Thymus (tissue), 11 donors: ENCODE measurements at regions not wholly inside any gene's neighbourhood (a gene's known extent, or its start where the extent isn't known, plus 50 kb on each side); places are given as distances from the start of the nearest gene placed in this dataset.
A peak's percentile ranks its signal among the peaks of the same experiment; 100 is the strongest.

ENCODE experiments used
- DNase-seq, 9 donors: peaks; one replicate each; pipeline ENCODE4 v3.0.0-alpha.2; 2013; ENCODE audit warnings: low spot score in 9 of 9, low read depth in 6 of 9, missing footprints in 1 of 9
- H3K27ac ChIP-seq, 2 donors: one replicate each; pipeline ENCODE4 v1.5.1; 2013; ENCODE audit warnings: control low read depth in 1 of 2, low read depth in 1 of 2, low read length in 1 of 2, mild to moderate bottlenecking in 1 of 2, moderate library complexity in 1 of 2
- H3K27me3 ChIP-seq, 2 donors: one replicate each; pipeline ENCODE4 v1.5.1; 2013; ENCODE audit warnings: low read length in 1 of 2; ENCODE audit not compliant: control insufficient read depth in 2 of 2, insufficient read depth in 1 of 2
- H3K36me3 ChIP-seq, 2 donors: one replicate each; pipeline ENCODE4 v1.5.1; 2013; ENCODE audit warnings: low read length in 1 of 2, mild to moderate bottlenecking in 1 of 2, moderate library complexity in 1 of 2; ENCODE audit not compliant: control insufficient read depth in 2 of 2, insufficient read depth in 2 of 2
- H3K4me1 ChIP-seq, 2 donors: one replicate each; pipeline ENCODE4 v1.5.1; 2013; ENCODE audit warnings: low read length in 2 of 2; ENCODE audit not compliant: control insufficient read depth in 2 of 2, insufficient read depth in 2 of 2
- H3K4me3 ChIP-seq, 2 donors: one replicate each; pipeline ENCODE4 v1.5.1; 2013; ENCODE audit warnings: low read length in 2 of 2, control low read depth in 1 of 2, mild to moderate bottlenecking in 1 of 2
- H3K9me3 ChIP-seq, 2 donors: one replicate each; pipeline ENCODE4 v1.5.1; 2013; ENCODE audit warnings: low read length in 1 of 2, mild to moderate bottlenecking in 1 of 2; ENCODE audit not compliant: control insufficient read depth in 2 of 2, insufficient read depth in 1 of 2
- WGBS: extraction: QIAGEN DNeasy Blood & Tissue Kit; methylation state at CpG from one replicate; pipeline ENCODE4 v1.1.7; 2013; 5-methylcytosine and 5-hydroxymethylcytosine counted together
- donor health status: healthy.

GRCh38 chr21:31550070-31550469 lies 109.4 kb upstream of the SOD1 start:
- Histone ChIP-seq H3K4me3 (no peak overlapping the region), H3K9me3 (no peaks in the 10 kb centered on the region), H3K36me3 (no peaks in the 10 kb centered on the region), H3K27ac (no peak overlapping the region), H3K4me1 (peaks cover 20 to 26% of the 10 kb centered on the region in 2 donors), H3K27me3 (no peaks in the 10 kb centered on the region)
- 97% methylated on average over 7 of the region's 7 CpGs for WGBS
- DNase-seq: no peak

DNA sequence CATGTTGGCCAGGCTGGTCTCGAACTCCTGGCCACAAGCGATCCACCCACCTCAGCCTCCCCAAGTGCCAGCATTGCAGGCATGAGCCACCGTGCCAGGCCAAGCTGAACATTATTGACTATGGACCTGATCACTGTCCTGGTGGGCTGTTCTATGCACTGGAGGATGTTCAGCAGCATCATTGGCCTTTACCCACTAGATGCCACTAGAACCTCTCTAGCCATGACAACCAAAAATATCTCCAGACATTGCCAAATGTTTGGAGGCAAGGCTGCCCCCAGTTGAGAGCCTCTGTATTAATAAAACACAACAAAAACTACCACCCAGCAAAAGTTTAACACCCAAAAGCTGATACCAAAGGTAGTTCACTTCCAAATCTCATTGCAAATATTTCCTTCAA lies 110.8 kb upstream of the SOD1 start:
- no peak for DNase-seq
- H3K4me3 ChIP-seq: no peak overlapping the region
- H3K9me3 ChIP-seq: no peaks in the 10 kb centered on the region
- H3K4me1 ChIP-seq: peaks cover 9 to 14% of the 10 kb centered on the region in 2 donors
- WGBS: 98% methylated on average over 3 of the region's 3 CpGs
- H3K27ac ChIP-seq: no peak overlapping the region
- no peaks in the 10 kb centered on the region for H3K27me3 ChIP-seq
- H3K36me3 ChIP-seq: no peaks in the 10 kb centered on the region

DNA sequence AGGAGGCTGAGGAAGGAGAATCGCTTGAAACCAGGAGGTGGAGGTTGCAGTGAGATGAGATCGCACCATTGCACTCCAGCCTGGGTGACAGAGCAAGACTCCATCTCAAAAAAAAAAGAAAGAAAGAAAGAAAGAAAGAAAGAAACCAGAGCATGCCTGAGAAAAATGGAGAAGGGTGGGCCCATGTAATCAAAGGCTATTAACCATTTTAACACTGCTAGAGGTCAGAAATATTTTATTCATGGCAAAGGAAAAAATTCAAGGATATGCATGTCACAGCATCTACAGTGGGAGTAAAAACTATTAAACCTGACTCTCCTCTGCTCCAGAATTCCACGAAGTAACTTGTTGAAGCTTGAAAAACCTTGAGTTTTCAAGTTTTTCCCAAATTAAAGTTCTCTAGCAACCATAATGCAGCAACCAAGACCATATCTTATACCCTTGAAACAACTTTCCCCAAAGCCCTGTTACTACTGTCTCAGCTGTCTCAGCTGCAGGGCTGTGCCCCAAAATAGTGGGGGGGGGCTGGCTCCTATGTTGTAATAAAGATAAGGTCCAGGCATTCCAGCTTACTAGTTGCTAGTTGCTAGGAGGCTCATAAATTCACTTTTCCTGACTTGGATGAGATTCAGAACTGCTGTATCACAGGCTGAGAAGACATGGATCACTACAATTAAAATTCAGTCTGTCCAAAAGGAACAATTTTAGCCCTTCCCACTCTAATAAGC lies 112.9 kb upstream of the SOD1 start:
- H3K4me1 ChIP-seq: no peaks in the 10 kb centered on the region
- WGBS: 94% methylated on average over 3 of the region's 3 CpGs
- H3K27me3 ChIP-seq: no peaks in the 10 kb centered on the region
- H3K36me3 ChIP-seq: no peaks in the 10 kb centered on the region
- no peaks in the 10 kb centered on the region for H3K9me3 ChIP-seq
- no peak overlapping the region for H3K27ac ChIP-seq
- H3K4me3 ChIP-seq: no peak overlapping the region
- no peak for DNase-seq

GRCh38 chr21:31545036-31545435 lies 114.5 kb upstream of the SOD1 start:
- DNase-seq: no peak
- Histone ChIP-seq H3K27ac (no peak overlapping the region), H3K27me3 (no peaks in the 10 kb centered on the region), H3K4me1 (no peaks in the 10 kb centered on the region), H3K4me3 (no peak overlapping the region), H3K36me3 (no peaks in the 10 kb centered on the region), H3K9me3 (no peaks in the 10 kb centered on the region)
- 98% methylated on average over 1 of the region's 1 CpG for WGBS

DNA sequence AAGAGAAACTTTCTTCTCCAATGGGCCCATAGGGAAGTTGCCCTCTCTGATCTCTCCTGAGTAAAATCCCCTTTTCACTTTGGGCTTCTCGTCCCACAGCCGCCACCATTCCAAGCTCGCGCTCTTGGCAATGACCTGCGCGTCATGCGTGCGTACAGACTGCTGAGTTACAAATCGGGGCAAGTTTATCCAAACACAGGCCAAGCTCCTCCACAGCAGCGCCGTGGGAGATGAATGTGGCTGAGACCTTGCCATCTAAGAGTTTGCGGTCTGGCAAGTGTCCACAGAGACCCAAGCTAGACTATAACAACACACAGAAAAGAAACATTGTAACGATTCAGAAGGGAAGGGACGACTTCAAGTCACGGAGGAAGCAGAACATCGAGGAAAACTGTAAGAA lies 116.3 kb upstream of the SOD1 start:
- H3K27ac ChIP-seq: no peak overlapping the region

GRCh38 chr21:31538816-31539215 lies 120.7 kb upstream of the SOD1 start:
- WGBS: 86% methylated on average over 10 of the region's 10 CpGs
- Histone ChIP-seq H3K4me1 (peaks cover 0 to 5% of the 10 kb centered on the region in 2 donors), H3K27me3 (no peaks in the 10 kb centered on the region), H3K36me3 (no peaks in the 10 kb centered on the region), H3K27ac (no peak overlapping the region), H3K9me3 (no peaks in the 10 kb centered on the region), H3K4me3 (no peak overlapping the region)
- no peak for DNase-seq

More for the DNA sequence above, 116.3 kb upstream of the SOD1 start:
- no peak overlapping the region for H3K4me3 ChIP-seq
- peaks cover 0 to 5% of the 10 kb centered on the region in 2 donors for H3K4me1 ChIP-seq
- H3K27me3 ChIP-seq: no peaks in the 10 kb centered on the region
- no peaks in the 10 kb centered on the region for H3K9me3 ChIP-seq
- DNase-seq: no peak
- WGBS: 95% methylated on average over 16 of the region's 16 CpGs
- H3K36me3 ChIP-seq: no peaks in the 10 kb centered on the region

- H3K4me3 ChIP-seq: no peak overlapping the region
- no peak overlapping the region for H3K27ac ChIP-seq
- H3K27me3 ChIP-seq: no peaks in the 10 kb centered on the region
- WGBS: 98% methylated on average over 10 of the region's 10 CpGs
- H3K36me3 ChIP-seq: no peaks in the 10 kb centered on the region
- peaks cover 0 to 5% of the 10 kb centered on the region in 2 donors for H3K4me1 ChIP-seq
- no peaks in the 10 kb centered on the region for H3K9me3 ChIP-seq
- peak in 1 of 9 donors; percentile 51 for DNase-seq
Observed at GRCh38 chr21:31537872-31538576, 121.5 kb upstream of the SOD1 start.

DNA sequence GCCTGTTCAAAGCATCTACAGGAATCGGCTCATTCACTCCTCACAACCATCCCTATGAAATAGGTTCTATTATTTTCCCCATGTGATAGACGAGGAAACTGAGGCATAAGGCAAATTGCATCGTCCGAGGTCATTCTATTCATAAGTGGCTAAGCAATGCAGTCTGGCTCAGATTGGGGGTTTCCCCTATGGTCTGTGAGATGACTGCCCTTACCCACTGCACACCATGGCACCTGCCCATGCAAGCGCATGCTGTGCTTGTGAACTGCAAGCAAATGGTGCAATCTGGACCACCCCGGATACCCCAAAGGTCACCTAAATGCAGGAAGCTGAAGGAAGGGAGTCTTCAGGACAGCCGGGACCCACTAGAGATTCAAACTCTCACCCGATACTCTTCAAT lies 123.4 kb upstream of the SOD1 start:
- Histone ChIP-seq H3K4me1 (peaks cover 0 to 5% of the 10 kb centered on the region in 2 donors), H3K36me3 (no peaks in the 10 kb centered on the region), H3K27ac (no peak overlapping the region), H3K9me3 (no peaks in the 10 kb centered on the region), H3K4me3 (no peak overlapping the region), H3K27me3 (no peaks in the 10 kb centered on the region)
- DNase-seq: no peak
- WGBS: 98% methylated on average over 8 of the region's 8 CpGs

DNA sequence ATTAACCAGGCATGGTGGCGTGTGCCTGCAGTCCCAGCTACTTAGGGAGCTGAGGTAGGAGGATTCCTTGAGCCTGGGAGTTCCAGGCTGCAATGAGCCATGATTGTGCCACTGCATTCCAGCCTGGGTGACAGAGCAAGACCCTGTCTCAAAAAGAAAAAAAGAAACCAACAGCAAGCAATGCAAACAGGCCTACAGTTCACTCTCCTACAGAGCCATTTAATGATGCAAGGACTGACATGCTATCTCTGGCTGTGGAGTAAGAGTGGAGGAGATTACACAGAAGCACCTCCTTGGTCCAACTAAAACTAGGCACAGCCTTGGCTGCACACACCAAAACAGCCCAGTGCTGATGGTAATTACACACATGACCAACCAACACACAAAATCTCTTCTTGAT lies 127.5 kb upstream of the SOD1 start:
- Histone ChIP-seq H3K27me3 (no peaks in the 10 kb centered on the region), H3K9me3 (no peaks in the 10 kb centered on the region), H3K27ac (no peak overlapping the region), H3K4me3 (no peak overlapping the region), H3K4me1 (peaks cover 0 to 5% of the 10 kb centered on the region in 2 donors), H3K36me3 (peaks cover 0 to 3% of the 10 kb centered on the region in 2 donors)
- no peak for DNase-seq
- 98% methylated on average over 1 of the region's 1 CpG for WGBS
